ENCODE measurements at regions not wholly inside any gene's neighbourhood (a gene's known extent, or its start where the extent isn't known, plus 50 kb on each side); places are given as distances from the start of the nearest gene placed in this dataset.

GRCh38 chr1:59241909-59242308 is 55.0 kb upstream of the FGGY start:
- no peak overlapping the region for H2AK5ac ChIP-seq (ENCODE audit: low read depth, low read length)
- no peak overlapping the region for H3K27ac ChIP-seq (ENCODE audit: low read depth, low read length)
- FAIRE-seq (no peak), DNase-seq (ENCODE audit: low read depth in 1 of 2, low spot score in 2 of 2) (no peak)
- H3K4ac ChIP-seq (replicated peaks; ENCODE audit: insufficient read length, low read depth, low read length): no peak overlapping the region
- 89% methylated on average over 2 of the region's 2 CpGs; no CpG with 5 or more reads in 1 of the 2 experiments for WGBS, 2 experiments (ENCODE audit: extremely low coverage in 1 of 2, insufficient coverage in 1 of 2, insufficient read length in 1 of 2, insufficient replicate concordance in 2 of 2, low coverage in 1 of 2, low lambda C conversion rate in 2 of 2, missing lambda C conversion rate in 1 of 2)
- H2BK12ac ChIP-seq (ENCODE audit: low read depth, low read length): no peak overlapping the region
- no peaks in the 10 kb centered on the region for H3K79me1 ChIP-seq (ENCODE audit: low read depth, low read length)
- no peak overlapping the region for H3K56ac ChIP-seq (replicated peaks; ENCODE audit: insufficient read length, low read depth, low read length)
- no peak overlapping the region for H3K18ac ChIP-seq (ENCODE audit: extremely low read depth, low read length)
- H3K9ac ChIP-seq (replicated peaks in 1 of 4; ENCODE audit: extremely low read depth in 1 of 4, low read depth in 3 of 4, low read length in 3 of 4): no peak overlapping the region
- no peaks in the 10 kb centered on the region for H3K27me3 ChIP-seq (replicated peaks in 1 of 4; ENCODE audit: control insufficient read depth in 3 of 4, extremely low read depth in 1 of 4, insufficient read depth in 3 of 4, low read length in 3 of 4)
- no peaks in the 10 kb centered on the region for H3K36me3 ChIP-seq (ENCODE audit: control insufficient read depth in 2 of 4, insufficient read depth in 4 of 4, low read length in 3 of 4)
- H4K5ac ChIP-seq (ENCODE audit: insufficient read length, low read depth, low read length): no peak overlapping the region
- H2BK15ac ChIP-seq (ENCODE audit: low read length): no peak overlapping the region
- no peaks in the 10 kb centered on the region for H3K79me2 ChIP-seq (ENCODE audit: control insufficient read depth in 1 of 2, insufficient read depth in 2 of 2, low read length in 2 of 2)
- H2BK5ac ChIP-seq (ENCODE audit: low read depth, low read length): no peak overlapping the region
- no peaks in the 10 kb centered on the region for H3K9me3 ChIP-seq (ENCODE audit: insufficient read depth in 2 of 2, low read depth in 1 of 2, low read length in 1 of 2)
- H4K91ac ChIP-seq (replicated peaks; ENCODE audit: insufficient read length, low read length): no peak overlapping the region
- H3K4me3 ChIP-seq (ENCODE audit: extremely low read depth in 1 of 4, insufficient read depth in 2 of 4, low read depth in 3 of 4, low read length in 4 of 4): no peak overlapping the region
- H4K20me1 ChIP-seq (replicated peaks in 1 of 2; ENCODE audit: control insufficient read depth in 1 of 2, insufficient read depth in 2 of 2, low read length in 2 of 2): no peaks in the 10 kb centered on the region
- no peak overlapping the region for H3K23ac ChIP-seq (ENCODE audit: insufficient read length)
- peaks cover 0 to 4% (median 0%) of the 10 kb centered on the region in 4 experiments; a peak in 1 of 7 replicates for H3K4me1 ChIP-seq (replicated peaks in 1 of 4; ENCODE audit: control insufficient read depth in 3 of 4, insufficient read depth in 4 of 4, low read length in 3 of 4)
- ChIA-PET POLR2A (ENCODE audit: partially characterized antibody) (no interaction called here), CTCF (ENCODE audit: partially characterized antibody) (interaction anchor here (0.8 to 1.0 kb wide), 2 partner anchors 8 to 17 kb away, joined by 3 read pairs; no protein-coding TSS in a partner anchor)
- H2AFZ ChIP-seq (ENCODE audit: low read length): no peak overlapping the region
- no peak overlapping the region for H2BK120ac ChIP-seq (replicated peaks; ENCODE audit: low read depth, low read length)
- H3K23me2 ChIP-seq (ENCODE audit: low read depth, low read length): no peaks in the 10 kb centered on the region
- no peak overlapping the region for H2BK20ac ChIP-seq (ENCODE audit: low read length)
- no peak overlapping the region for H3K4me2 ChIP-seq (ENCODE audit: insufficient read depth in 1 of 2, low read depth in 2 of 2, low read length in 2 of 2)
- H4K8ac ChIP-seq (ENCODE audit: extremely low read depth, insufficient read depth, low read length): no peak overlapping the region
- H3K14ac ChIP-seq (ENCODE audit: insufficient read length): no peak overlapping the region
- no peak for TF ChIP-seq ZNF274 (IDR thresholded peaks at IDR 0.05; ENCODE audit: borderline replicate concordance, extremely low read depth, low read length)
- no peak for TF ChIP-seq EP300 (IDR thresholded peaks at IDR 0.05; ENCODE audit: borderline replicate concordance in 1 of 2, low read depth in 2 of 2, low read length in 2 of 2)
- no peak for TF ChIP-seq SAP30 (IDR thresholded peaks at IDR 0.05; ENCODE audit: insufficient read depth, insufficient replicate concordance, low read length)
- TF ChIP-seq BCL11A (IDR thresholded peaks at IDR 0.05; ENCODE audit: low read depth in 2 of 2, low read length in 2 of 2): no peak
- TF ChIP-seq SUZ12 (IDR thresholded peaks at IDR 0.05; ENCODE audit: low read length): no peak
- TF ChIP-seq SP4 (IDR thresholded peaks at IDR 0.05; ENCODE audit: low read length): no peak
- TF ChIP-seq CTBP2 (IDR thresholded peaks at IDR 0.05; ENCODE audit: borderline replicate concordance, insufficient read depth, insufficient read length, low read length): no peak
- no peak for TF ChIP-seq NANOG (IDR thresholded peaks at IDR 0.05; ENCODE audit: insufficient read depth, low read depth, low read length, poor library complexity, severe bottlenecking)
- no peak for TF ChIP-seq EZH2 (IDR thresholded peaks at IDR 0.05; ENCODE audit: low read depth, low read length, severe bottlenecking)
- TF ChIP-seq USF2 (IDR thresholded peaks at IDR 0.05; ENCODE audit: low read length): no peak
- TF ChIP-seq NRF1 (IDR thresholded peaks at IDR 0.05; ENCODE audit: low read depth, low read length): no peak
- no peak for TF ChIP-seq TCF12 (IDR thresholded peaks at IDR 0.05; ENCODE audit: low read depth, low read length)
- no peak for TF ChIP-seq BRCA1 (IDR thresholded peaks at IDR 0.05; ENCODE audit: low read depth, low read length)

Measured in H1 (cell line).